Activated naive CD4-positive, alpha-beta T cell treated with anti-CD3 and anti-CD28 coated beads for 36 hours (primary cell): ENCODE measurements at regions not wholly inside any gene's neighbourhood (a gene's known extent, or its start where the extent isn't known, plus 50 kb on each side); places are given as distances from the start of the nearest gene placed in this dataset.
"Not testable (repeated sequence)": the region's sequence is repeated elsewhere in the genome, so short reads cannot be mapped to it uniquely, and the experiment has no call there.

ENCODE experiments used
- CTCF ChIA-PET: fragments of 350-600 bp; sonication (Branson Sonifier 250); formaldehyde crosslinking; loops from one replicate; lab custom pipeline; 2021; ENCODE audit warnings: antibody characterized with exemption; lab: Charles Lee
- DNase-seq: peaks from one replicate; pipeline ENCODE4 v3.0.0-alpha.2; 2020
- H3K27ac Mint-ChIP-seq: one replicate; pipeline ENCODE4 v1.8.0; 2021; ENCODE audit warnings: mild to moderate bottlenecking, mixed read lengths
- H3K27me3 Mint-ChIP-seq: one replicate; pipeline ENCODE4 v1.8.0; 2021; ENCODE audit warnings: low read depth, mixed read lengths
- H3K36me3 Mint-ChIP-seq: one replicate; pipeline ENCODE4 v1.8.0; 2021; ENCODE audit warnings: low read depth, mixed read lengths
- H3K4me1 Mint-ChIP-seq: one replicate; pipeline ENCODE4 v1.8.0; 2021; ENCODE audit warnings: low read depth, mixed read lengths
- H3K4me3 Mint-ChIP-seq: one replicate; pipeline ENCODE4 v1.8.0; 2021; ENCODE audit warnings: mild to moderate bottlenecking, moderate library complexity, mixed read lengths
- H3K9me3 Mint-ChIP-seq: one replicate; pipeline ENCODE4 v1.8.0; 2021; ENCODE audit warnings: mixed read lengths
- intact Hi-C: fragments of 100-400 bp; cut with micrococcal nuclease; formaldehyde crosslinking; loops from one replicate; pipeline ENCODE4 v1.15.1; 2023

GRCh38 chr4:128437023-128437422 is 149.4 kb upstream of the PGRMC2 start:
- H3K27me3 Mint-ChIP-seq, H3K27ac Mint-ChIP-seq, H3K4me3 Mint-ChIP-seq, CTCF ChIA-PET, DNase-seq, H3K4me1 Mint-ChIP-seq, H3K9me3 Mint-ChIP-seq, intact Hi-C loops: not testable (repeated sequence)
- peaks cover 12% of the 10 kb centered on the region for H3K36me3 Mint-ChIP-seq

- CTCF ChIA-PET, H3K9me3 Mint-ChIP-seq, H3K27ac Mint-ChIP-seq, intact Hi-C loops, DNase-seq, H3K4me3 Mint-ChIP-seq, H3K4me1 Mint-ChIP-seq, H3K27me3 Mint-ChIP-seq, H3K36me3 Mint-ChIP-seq: not testable (repeated sequence)
These were observed 141.5 kb upstream of the PGRMC2 start for GRCh38 chr4:128429023-128429613.

GRCh38 chr4:128428397-128428796 is 140.8 kb upstream of the PGRMC2 start:
- Mint-ChIP-seq H3K4me1 (no peaks in the 10 kb centered on the region), H3K36me3 (no peaks in the 10 kb centered on the region), H3K27ac (no peak overlapping the region), H3K27me3 (no peaks in the 10 kb centered on the region), H3K9me3 (peaks cover 4% of the 10 kb centered on the region), H3K4me3 (no peak overlapping the region)
- CTCF ChIA-PET = no interaction called here
- no peak for DNase-seq
- intact Hi-C loops = no loop called here

- Mint-ChIP-seq H3K27ac (no peak overlapping the region), H3K27me3 (no peaks in the 10 kb centered on the region), H3K4me3 (no peak overlapping the region), H3K36me3 (no peaks in the 10 kb centered on the region), H3K4me1 (no peaks in the 10 kb centered on the region), H3K9me3 (peaks cover 4% of the 10 kb centered on the region)
- intact Hi-C loops = no loop called here
- CTCF ChIA-PET = interaction anchor here (1.0 kb wide), 1 partner anchor 22 kb away, joined by 4 read pairs; no protein-coding TSS in a partner anchor
- no peak for DNase-seq
These were observed 140.3 kb upstream of the PGRMC2 start for GRCh38 chr4:128427832-128428366.

GRCh38 chr4:128424527-128425497 is 137.2 kb upstream of the PGRMC2 start:
- Mint-ChIP-seq H3K4me1 (no peaks in the 10 kb centered on the region), H3K27ac (no peak overlapping the region), H3K27me3 (no peaks in the 10 kb centered on the region), H3K4me3 (no peak overlapping the region), H3K36me3 (no peaks in the 10 kb centered on the region), H3K9me3 (no peaks in the 10 kb centered on the region)
- intact Hi-C loops = no loop called here
- no peak for DNase-seq
- CTCF ChIA-PET = interaction anchor here (0.6 kb wide), 1 partner anchor 804 kb away, joined by 3 read pairs; no protein-coding TSS in a partner anchor

GRCh38 chr4:128422296-128422695 is 134.7 kb upstream of the PGRMC2 start:
- DNase-seq, H3K4me3 Mint-ChIP-seq, H3K4me1 Mint-ChIP-seq, intact Hi-C loops, H3K27ac Mint-ChIP-seq, H3K36me3 Mint-ChIP-seq, H3K27me3 Mint-ChIP-seq, H3K9me3 Mint-ChIP-seq: not testable (repeated sequence)
- CTCF ChIA-PET = interaction anchor here (0.6 kb wide), 1 partner anchor 264 kb away, joined by 4 read pairs; no protein-coding TSS in a partner anchor

GRCh38 chr4:128416921-128417320 is 129.3 kb upstream of the PGRMC2 start:
- Mint-ChIP-seq H3K27ac (no peak overlapping the region), H3K4me3 (no peak overlapping the region), H3K9me3 (no peaks in the 10 kb centered on the region), H3K4me1 (no peaks in the 10 kb centered on the region), H3K27me3 (no peaks in the 10 kb centered on the region), H3K36me3 (no peaks in the 10 kb centered on the region)
- intact Hi-C loops = no loop called here
- CTCF ChIA-PET = interaction anchor here (0.7 kb wide), 1 partner anchor 254 kb away, joined by 4 read pairs; no protein-coding TSS in a partner anchor
- DNase-seq = no peak

- H3K27me3 Mint-ChIP-seq = no peaks in the 10 kb centered on the region
- peaks cover 6% of the 10 kb centered on the region for H3K36me3 Mint-ChIP-seq
- CTCF ChIA-PET = no interaction called here
- no peaks in the 10 kb centered on the region for H3K9me3 Mint-ChIP-seq
- intact Hi-C loops = no loop called here
- no peak for DNase-seq
- no peaks in the 10 kb centered on the region for H3K4me1 Mint-ChIP-seq
- H3K4me3 Mint-ChIP-seq = no peak overlapping the region
- no peak overlapping the region for H3K27ac Mint-ChIP-seq
These were observed 122.4 kb upstream of the PGRMC2 start for GRCh38 chr4:128410037-128410436.

- Mint-ChIP-seq H3K27me3 (no peaks in the 10 kb centered on the region), H3K27ac (no peak overlapping the region), H3K36me3 (peaks cover 13% of the 10 kb centered on the region), H3K4me1 (no peaks in the 10 kb centered on the region), H3K4me3 (no peak overlapping the region), H3K9me3 (peaks cover 5% of the 10 kb centered on the region)
- CTCF ChIA-PET = interaction anchor here (0.6 to 1.5 kb wide), 2 partner anchors 19 to 235 kb away, joined by 3 read pairs; no protein-coding TSS in a partner anchor
- intact Hi-C loops = no loop called here
- no peak for DNase-seq
These were observed 116.0 kb upstream of the PGRMC2 start for GRCh38 chr4:128403586-128403985.

- no peak for DNase-seq
- Mint-ChIP-seq H3K36me3 (no peaks in the 10 kb centered on the region), H3K27ac (no peak overlapping the region), H3K9me3 (peaks cover 2% of the 10 kb centered on the region), H3K27me3 (no peaks in the 10 kb centered on the region), H3K4me1 (no peaks in the 10 kb centered on the region), H3K4me3 (no peak overlapping the region)
- CTCF ChIA-PET = no interaction called here
- intact Hi-C loops = no loop called here
These were observed 107.2 kb upstream of the PGRMC2 start for GRCh38 chr4:128394778-128395177.

GRCh38 chr4:128393101-128393704 is 105.6 kb upstream of the PGRMC2 start:
- DNase-seq = no peak
- peaks cover 2% of the 10 kb centered on the region for H3K9me3 Mint-ChIP-seq
- H3K27me3 Mint-ChIP-seq = no peaks in the 10 kb centered on the region
- no peaks in the 10 kb centered on the region for H3K36me3 Mint-ChIP-seq
- H3K27ac Mint-ChIP-seq = no peak overlapping the region
- CTCF ChIA-PET = interaction anchor here (0.6 kb wide), 1 partner anchor 631 kb away, joined by 3 read pairs; no protein-coding TSS in a partner anchor
- H3K4me3 Mint-ChIP-seq = no peak overlapping the region
- no peaks in the 10 kb centered on the region for H3K4me1 Mint-ChIP-seq
- intact Hi-C loops = no loop called here

- DNase-seq = no peak
- intact Hi-C loops = no loop called here
- H3K27me3 Mint-ChIP-seq = no peaks in the 10 kb centered on the region
- no peaks in the 10 kb centered on the region for H3K4me1 Mint-ChIP-seq
- CTCF ChIA-PET = interaction anchor here (1.2 kb wide), 1 partner anchor 9 kb away, joined by 4 read pairs; no protein-coding TSS in a partner anchor
- H3K4me3 Mint-ChIP-seq = no peak overlapping the region
- H3K36me3 Mint-ChIP-seq = no peaks in the 10 kb centered on the region
- H3K27ac Mint-ChIP-seq = no peak overlapping the region
- H3K9me3 Mint-ChIP-seq = no peaks in the 10 kb centered on the region
These were observed 102.9 kb upstream of the PGRMC2 start for GRCh38 chr4:128390475-128390996.
